HEK293 (cell line): ENCODE measurements at regions not wholly inside any gene's neighbourhood (a gene's known extent, or its start where the extent isn't known, plus 50 kb on each side); places are given as distances from the start of the nearest gene placed in this dataset.

ENCODE experiments used
- ATF2 ChIP-seq: fragments of 450-650 bp; formaldehyde crosslinking; IDR thresholded peaks from 2 replicates; pipeline ENCODE4 v1.5.1; 2016; ENCODE audit warnings: missing biosample characterization, missing genetic modification characterization, low read depth
- BCL11A ChIP-seq: fragments of 450-650 bp; formaldehyde crosslinking; IDR thresholded peaks from 2 replicates; pipeline ENCODE4 v1.5.1; 2016; ENCODE audit warnings: low read depth, missing biosample characterization, missing genetic modification characterization
- CTCF ChIP-seq: fragments of 450-650 bp; formaldehyde crosslinking; IDR thresholded peaks from 2 replicates; pipeline ENCODE4 v1.5.1; 2016; ENCODE audit warnings: missing biosample characterization, missing genetic modification characterization
- TCF7L2 ChIP-seq: IDR thresholded peaks from 2 replicates; pipeline ENCODE4 v1.6.1; 2011; ENCODE audit warnings: low read depth, mild to moderate bottlenecking, inconsistent platforms, low read length, moderate library complexity, borderline replicate concordance
- ZBTB21 ChIP-seq: fragments of 450-650 bp; formaldehyde crosslinking; IDR thresholded peaks from 2 replicates; pipeline ENCODE4 v1.5.1; 2017; ENCODE audit warnings: missing biosample characterization, missing genetic modification characterization
- ZNF138 ChIP-seq: fragments of 450-650 bp; formaldehyde crosslinking; IDR thresholded peaks from 2 replicates; pipeline ENCODE4 v1.5.1; 2016; ENCODE audit warnings: missing biosample characterization, missing genetic modification characterization, borderline replicate concordance
- ZNF449 ChIP-seq: fragments of 450-650 bp; formaldehyde crosslinking; IDR thresholded peaks from 2 replicates; pipeline ENCODE4 v1.5.1; 2017; ENCODE audit warnings: missing biosample characterization, mild to moderate bottlenecking, missing genetic modification characterization, moderate library complexity
- ZNF658 ChIP-seq: fragments of 450-650 bp; formaldehyde crosslinking; IDR thresholded peaks from 2 replicates; pipeline ENCODE4; 2016; ENCODE audit warnings: missing biosample characterization, missing genetic modification characterization

GRCh38 chr5:165266939-165267338 is 1761.5 kb downstream of the MAT2B start:
- TF ChIP-seq ZNF138 (tag by site-specific recombination) (no peak), CTCF (tag by site-specific recombination) (no peak), ATF2 (no peak), BCL11A (no peak), TCF7L2 (no peak), ZBTB21 (tag by site-specific recombination) (no peak), ZNF658 (tag by site-specific recombination) (no peak), ZNF449 (tag by site-specific recombination) (no peak)
